Lower leg skin (tissue), 3 donors: ENCODE measurements at regions not wholly inside any gene's neighbourhood (a gene's known extent, or its start where the extent isn't known, plus 50 kb on each side); places are given as distances from the start of the nearest gene placed in this dataset.

Experiments used
- POLR2A ChIP-seq, 2 donors: fragments of 450-650 bp; IDR thresholded peaks; one replicate each; pipeline ENCODE4 v1.6.1; 2016 to 2017; ENCODE audit warnings: antibody characterized with exemption in 2 of 2, mild to moderate bottlenecking in 1 of 2, moderate library complexity in 1 of 2
- TF ChIP-seq, protein P1 (sequence below), 3 donors: fragments of 450-650 bp; IDR thresholded peaks; one replicate each; pipeline ENCODE4 v1.5.1; 2016; ENCODE audit warnings: antibody characterized with exemption in 3 of 3, mild to moderate bottlenecking in 3 of 3, moderate library complexity in 2 of 3

- TF ChIP-seq, protein P1, sequence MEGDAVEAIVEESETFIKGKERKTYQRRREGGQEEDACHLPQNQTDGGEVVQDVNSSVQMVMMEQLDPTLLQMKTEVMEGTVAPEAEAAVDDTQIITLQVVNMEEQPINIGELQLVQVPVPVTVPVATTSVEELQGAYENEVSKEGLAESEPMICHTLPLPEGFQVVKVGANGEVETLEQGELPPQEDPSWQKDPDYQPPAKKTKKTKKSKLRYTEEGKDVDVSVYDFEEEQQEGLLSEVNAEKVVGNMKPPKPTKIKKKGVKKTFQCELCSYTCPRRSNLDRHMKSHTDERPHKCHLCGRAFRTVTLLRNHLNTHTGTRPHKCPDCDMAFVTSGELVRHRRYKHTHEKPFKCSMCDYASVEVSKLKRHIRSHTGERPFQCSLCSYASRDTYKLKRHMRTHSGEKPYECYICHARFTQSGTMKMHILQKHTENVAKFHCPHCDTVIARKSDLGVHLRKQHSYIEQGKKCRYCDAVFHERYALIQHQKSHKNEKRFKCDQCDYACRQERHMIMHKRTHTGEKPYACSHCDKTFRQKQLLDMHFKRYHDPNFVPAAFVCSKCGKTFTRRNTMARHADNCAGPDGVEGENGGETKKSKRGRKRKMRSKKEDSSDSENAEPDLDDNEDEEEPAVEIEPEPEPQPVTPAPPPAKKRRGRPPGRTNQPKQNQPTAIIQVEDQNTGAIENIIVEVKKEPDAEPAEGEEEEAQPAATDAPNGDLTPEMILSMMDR (IDR thresholded peaks at IDR 0.05): no peak
- no peak for TF ChIP-seq POLR2A (IDR thresholded peaks at IDR 0.05)
These were observed 300.1 kb downstream of the MFSD1 start for GRCh38 chr3:159102001-159102400.
